ENCODE measurements at regions not wholly inside any gene's neighbourhood (a gene's known extent, or its start where the extent isn't known, plus 50 kb on each side); places are given as distances from the start of the nearest gene placed in this dataset.

GRCh38 chr5:145588558-145588957 is 246.6 kb downstream of the PRELID2 start:
- ChIA-PET CTCF (ENCODE audit: low intra/inter-chr PET ratio, low total read pairs) (no interaction called here), POLR2A (no interaction called here)
- Histone ChIP-seq H3K9me3 (ENCODE audit: low read length) (no peaks in the 10 kb centered on the region), H3K4me1 (ENCODE audit: insufficient read depth, low read length) (no peaks in the 10 kb centered on the region), H2AFZ (ENCODE audit: low read length) (no peak overlapping the region), H3K27ac (ENCODE audit: extremely low read length, insufficient read depth, low read length) (no peak overlapping the region), H3K27me3 (ENCODE audit: control insufficient read depth in 1 of 2, insufficient read depth in 2 of 2, low read length in 2 of 2) (no peaks in the 10 kb centered on the region), H3K9ac (ENCODE audit: insufficient read depth, low read depth, low read length) (no peak overlapping the region), H3K4me3 (replicated peaks in 1 of 3; ENCODE audit: insufficient read depth in 1 of 3, low read depth in 2 of 3, low read length in 3 of 3) (no peak overlapping the region), H3K79me2 (ENCODE audit: insufficient read depth, low read length) (no peaks in the 10 kb centered on the region), H3K4me2 (ENCODE audit: low read depth, low read length) (no peak overlapping the region), H4K20me1 (ENCODE audit: insufficient read depth, low read length) (no peaks in the 10 kb centered on the region), H3K36me3 (replicated peaks in 1 of 2; ENCODE audit: control insufficient read depth in 1 of 2, insufficient read depth in 2 of 2, low read length in 2 of 2) (no peaks in the 10 kb centered on the region)
- intact Hi-C loops (cut with micrococcal nuclease; ENCODE audit: unreplicated experiment) = no loop called here
- DNase-seq (ENCODE audit: low spot score) = no peak
- ATAC-seq = no peak
- TF ChIP-seq ZMYM2 (CRISPR knock-in tag; IDR thresholded peaks at IDR 0.05) (no peak), YY1 (IDR thresholded peaks at IDR 0.05; ENCODE audit: insufficient read depth, insufficient replicate concordance, low read depth, low read length) (no peak), ZFP41 (CRISPR knock-in tag; IDR thresholded peaks at IDR 0.05; ENCODE audit: borderline replicate concordance) (no peak), NFE2L2 (IDR thresholded peaks at IDR 0.05; ENCODE audit: low read length) (no peak), ZNF20 (CRISPR knock-in tag; IDR thresholded peaks at IDR 0.05) (no peak), ZHX2 (IDR thresholded peaks at IDR 0.05; ENCODE audit: low read depth) (no peak), ZHX2 (CRISPR knock-in tag; IDR thresholded peaks at IDR 0.05; ENCODE audit: borderline replicate concordance) (no peak), POLR2AphosphoS2 (IDR thresholded peaks at IDR 0.05; ENCODE audit: low read depth, low read length) (no peak), NPAS2 (CRISPR knock-in tag; IDR thresholded peaks at IDR 0.05; ENCODE audit: borderline replicate concordance) (no peak), IKZF5 (CRISPR knock-in tag; IDR thresholded peaks at IDR 0.05) (no peak), ZNF543 (CRISPR knock-in tag; IDR thresholded peaks at IDR 0.05) (no peak), ZKSCAN8 (CRISPR knock-in tag; IDR thresholded peaks at IDR 0.05; ENCODE audit: borderline replicate concordance) (no peak), ZNF225 (CRISPR knock-in tag; IDR thresholded peaks at IDR 0.05) (no peak), ONECUT2 (CRISPR knock-in tag; IDR thresholded peaks at IDR 0.05) (no peak), NFATC3 (CRISPR knock-in tag; IDR thresholded peaks at IDR 0.05) (no peak), ZNF350 (CRISPR knock-in tag; IDR thresholded peaks at IDR 0.05; ENCODE audit: borderline replicate concordance, low read depth) (no peak), ZNF572 (CRISPR knock-in tag; IDR thresholded peaks at IDR 0.05) (no peak), DDIT3 (CRISPR knock-in tag; IDR thresholded peaks at IDR 0.05) (no peak), ARHGAP35 (CRISPR knock-in tag; IDR thresholded peaks at IDR 0.05; ENCODE audit: borderline replicate concordance) (no peak), EEA1 (CRISPR knock-in tag; IDR thresholded peaks at IDR 0.05; ENCODE audit: borderline replicate concordance) (no peak), NR2F2 (IDR thresholded peaks at IDR 0.05; ENCODE audit: borderline replicate concordance, low read depth) (no peak)
- 15% methylated on average over 2 of the region's 2 CpGs for WGBS (ENCODE audit: low lambda C conversion rate)
- FAIRE-seq = no peak
- in situ Hi-C loops (cut with HindIII; ENCODE audit: extremely low pct_ligation_motif_present, low pct_unique_long_range_greater_than_20kb) = no loop called here
- BruUV-seq (replicated peaks) = no TSS peak

Data from HepG2 (cell line).